HepG2 (cell line): ENCODE measurements at regions not wholly inside any gene's neighbourhood (a gene's known extent, or its start where the extent isn't known, plus 50 kb on each side); places are given as distances from the start of the nearest gene placed in this dataset.

ENCODE experiments used
- ATAC-seq: fragments of 200-7000 bp; cut with Tn5 transposase; 3 replicates; pipeline ENCODE4 v1.9.1; 2020; ENCODE audit warnings: mild to moderate bottlenecking, moderate library complexity
- BruUV-seq: library from RNA; stranded (reverse); fragments of 400-500 nt; replicated peaks from 2 replicates; lab custom pipeline; 2021; lab: Mats Ljungman, UMichigan
- CTCF ChIA-PET: fragments of 300-600 bp; formaldehyde crosslinking; extraction: SDS; loops from one replicate; lab custom pipeline; 2021; ENCODE audit warnings: low total read pairs, inconsistent platforms, low intra/inter-chr PET ratio; lab: Yijun Ruan, JAX
- POLR2A ChIA-PET: fragments of 350-600 bp; sonication (Branson Sonifier 250); formaldehyde crosslinking; loops from one replicate; lab custom pipeline; 2020; ENCODE audit warnings: antibody characterized with exemption, inconsistent platforms; lab: Yijun Ruan, JAX
- DNase-seq: peaks from one replicate; pipeline ENCODE4 v3.0.0-alpha.2; 2015; ENCODE audit warnings: low spot score
- FAIRE-seq: peaks from 3 replicates; lab custom pipeline; 2011; peaks lifted over from hg19 to GRCh38; lab: Jason Lieb, UNC
- H2AFZ ChIP-seq: one replicate; pipeline ENCODE4 v1.6.1; 2011; ENCODE audit warnings: low read length, inconsistent platforms
- H3K27ac ChIP-seq: fragments of 300-600 bp; 3 replicates; pipeline ENCODE4 v1.8.0; 2011; ENCODE audit warnings: mixed run types, mild to moderate bottlenecking, mixed read lengths, low read length, inconsistent platforms; ENCODE audit not compliant: insufficient read depth; ENCODE audit errors: extremely low read length
- H3K27me3 ChIP-seq, 2 experiments: fragments of 200-600 bp in 1 of 2; 2 replicates in 1 of 2; 3 replicates in 1 of 2; pipeline versions ENCODE4 v1.6.0 to v1.8.0; 2011; ENCODE audit warnings: low read length in 2 of 2, mild to moderate bottlenecking in 2 of 2, moderate library complexity in 2 of 2, inconsistent platforms in 1 of 2; ENCODE audit not compliant: insufficient read depth in 2 of 2, control insufficient read depth in 1 of 2
- H3K36me3 ChIP-seq, 2 experiments: fragments of 200-600 bp in 1 of 2; replicated peaks in 1 of 2; 2 replicates in 1 of 2; 3 replicates in 1 of 2; pipeline versions ENCODE4 v1.5.1 to v1.8.0; 2011; ENCODE audit warnings: low read length in 2 of 2, inconsistent platforms in 1 of 2; ENCODE audit not compliant: insufficient read depth in 2 of 2, control insufficient read depth in 1 of 2
- H3K4me1 ChIP-seq: 2 replicates; pipeline ENCODE4 v1.5.1; 2012; ENCODE audit warnings: low read length, inconsistent platforms; ENCODE audit not compliant: insufficient read depth
- H3K4me2 ChIP-seq: 2 replicates; pipeline ENCODE4 v1.6.0; 2011; ENCODE audit warnings: low read depth, low read length, inconsistent platforms
- H3K4me3 ChIP-seq, 3 experiments: fragments of 200-600 bp in 1 of 3; sonication (generic), shearing (Covaris generic) in 1 of 3; replicated peaks in 1 of 3; 2 replicates each; pipeline ENCODE4 v1.5.1; 2011 to 2016; ENCODE audit warnings: low read length in 3 of 3, inconsistent platforms in 2 of 3, low read depth in 2 of 3, mild to moderate bottlenecking in 2 of 3, control low read depth in 1 of 3, mixed read lengths in 1 of 3; ENCODE audit not compliant: insufficient read depth in 1 of 3
- H3K79me2 ChIP-seq: one replicate; pipeline ENCODE4 v1.6.1; 2011; ENCODE audit warnings: low read length, inconsistent platforms; ENCODE audit not compliant: insufficient read depth
- H3K9ac ChIP-seq: 2 replicates; pipeline ENCODE4 v1.6.0; 2011; ENCODE audit warnings: mild to moderate bottlenecking, low read depth, low read length, inconsistent platforms; ENCODE audit not compliant: insufficient read depth
- H3K9me3 ChIP-seq: 2 replicates; pipeline ENCODE4 v1.5.1; 2012; ENCODE audit warnings: mild to moderate bottlenecking, low read length
- H4K20me1 ChIP-seq: 2 replicates; pipeline ENCODE4 v1.6.0; 2011; ENCODE audit warnings: inconsistent platforms, mild to moderate bottlenecking, low read length, moderate library complexity; ENCODE audit not compliant: insufficient read depth
- KDM5B ChIP-seq: sonication (generic); formaldehyde crosslinking; IDR thresholded peaks from 2 replicates; pipeline ENCODE4 v1.4.0; 2020; ENCODE audit warnings: missing genetic modification reagents, mild to moderate bottlenecking, borderline replicate concordance
- MBNL3 ChIP-seq: fragments of 250-450 bp; sonication (Bioruptor Pico); conservative IDR thresholded peaks from 2 replicates; pipeline ENCODE4 v1.8.0; 2022; ENCODE audit warnings: mild to moderate bottlenecking, inconsistent platforms
- POLR2A ChIP-seq, 2 experiments: IDR thresholded peaks; 2 replicates each; pipeline ENCODE4 v1.6.1; 2011; ENCODE audit warnings: low read depth in 2 of 2, low read length in 2 of 2, mild to moderate bottlenecking in 1 of 2, moderate library complexity in 1 of 2; ENCODE audit not compliant: insufficient read depth in 1 of 2
- RARA ChIP-seq: IDR thresholded peaks from 2 replicates; pipeline ENCODE4 v1.6.1; 2016; ENCODE audit warnings: missing genetic modification reagents, missing compliant biosample characterization
- RORA ChIP-seq: sonication (generic); formaldehyde crosslinking; IDR thresholded peaks from 2 replicates; pipeline ENCODE4 v1.5.0; 2020; ENCODE audit warnings: mild to moderate bottlenecking, missing genetic modification reagents, moderate library complexity
- SPEN ChIP-seq: sonication (generic); formaldehyde crosslinking; IDR thresholded peaks from 2 replicates; pipeline ENCODE4 v1.5.1; 2020; ENCODE audit warnings: low read depth, mild to moderate bottlenecking, missing genetic modification reagents
- TAF15 ChIP-seq: fragments of 200-400 bp; formaldehyde crosslinking; IDR thresholded peaks from one replicate; pipeline ENCODE4 v1.6.1; 2018; ENCODE audit warnings: mild to moderate bottlenecking, low read depth, low read length; ENCODE audit not compliant: poor library complexity, severe bottlenecking
- TBX3 ChIP-seq: fragments of 450-650 bp; IDR thresholded peaks from 2 replicates; pipeline ENCODE4 v1.6.1; 2017; ENCODE audit warnings: antibody characterized with exemption, mild to moderate bottlenecking, inconsistent platforms, borderline replicate concordance
- TEF ChIP-seq: sonication (generic); formaldehyde crosslinking; IDR thresholded peaks from 2 replicates; pipeline ENCODE4 v1.5.0; 2020; ENCODE audit warnings: missing genetic modification reagents
- ZBTB10 ChIP-seq: sonication (generic); formaldehyde crosslinking; IDR thresholded peaks from 2 replicates; pipeline ENCODE4 v1.4.0; 2020; ENCODE audit warnings: missing genetic modification reagents, borderline replicate concordance
- ZBTB34 ChIP-seq: sonication (generic); formaldehyde crosslinking; IDR thresholded peaks from 2 replicates; pipeline ENCODE4 v1.8.0; 2022; ENCODE audit warnings: mild to moderate bottlenecking, missing genetic modification reagents
- ZNF260 ChIP-seq: sonication (generic); formaldehyde crosslinking; IDR thresholded peaks from 2 replicates; pipeline ENCODE4 v1.4.0; 2020; ENCODE audit warnings: missing genetic modification reagents, low read depth, mild to moderate bottlenecking, borderline replicate concordance
- ZNF329 ChIP-seq: sonication (generic); formaldehyde crosslinking; IDR thresholded peaks from 2 replicates; pipeline ENCODE4 v1.9.0; 2021; ENCODE audit warnings: low read depth, mild to moderate bottlenecking, missing genetic modification reagents
- ZNF335 ChIP-seq: sonication (generic); formaldehyde crosslinking; IDR thresholded peaks from 2 replicates; pipeline ENCODE4 v1.4.0; 2020; ENCODE audit warnings: missing genetic modification reagents
- ZSCAN25 ChIP-seq: sonication (generic); formaldehyde crosslinking; IDR thresholded peaks from 2 replicates; pipeline ENCODE4 v1.8.0; 2022; ENCODE audit warnings: mild to moderate bottlenecking, missing genetic modification reagents
- WGBS: methylation state at CpG from one replicate; pipeline ENCODE4 v1.1.6; 2017; ENCODE audit warnings: low lambda C conversion rate; 5-methylcytosine and 5-hydroxymethylcytosine counted together
- in situ Hi-C: cut with HindIII; loops from 2 replicates; pipeline ENCODE4 v1.10.0; 2017; ENCODE audit warnings: low pct_unique_long_range_greater_than_20kb; ENCODE audit not compliant: extremely low pct_ligation_motif_present
- intact Hi-C: fragments of 100-400 bp; cut with micrococcal nuclease; formaldehyde crosslinking; loops from one replicate; pipeline ENCODE4 v1.10.0; 2022; ENCODE audit not compliant: unreplicated experiment

GRCh38 chr4:124132161-124132560, 580.4 kb downstream of the ANKRD50 start:
- no peak overlapping the region for H3K4me3 ChIP-seq
- no peak overlapping the region for H2AFZ ChIP-seq
- H3K27ac ChIP-seq: no peak overlapping the region
- H3K36me3 ChIP-seq: no peaks in the 10 kb centered on the region
- BruUV-seq: no TSS peak
- H3K79me2 ChIP-seq: no peaks in the 10 kb centered on the region
- H3K9ac ChIP-seq: no peak overlapping the region
- no peaks in the 10 kb centered on the region for H3K4me1 ChIP-seq
- in situ Hi-C loops (no loop called here), intact Hi-C loops (no loop called here)
- ATAC-seq (no peak), DNase-seq (no peak), FAIRE-seq (no peak)
- no peaks in the 10 kb centered on the region for H4K20me1 ChIP-seq
- WGBS: 24% methylated on average over 2 of the region's 2 CpGs
- peaks cover 15% of the 10 kb centered on the region for H3K9me3 ChIP-seq
- ChIA-PET CTCF (no interaction called here), POLR2A (no interaction called here)
- no peak overlapping the region for H3K4me2 ChIP-seq
- TF ChIP-seq ZNF335 (CRISPR knock-in tag) (no peak), KDM5B (CRISPR knock-in tag) (no peak), ZBTB34 (CRISPR knock-in tag) (no peak), TBX3 (no peak), MBNL3 (no peak), ZNF260 (CRISPR knock-in tag) (no peak), POLR2A (IDR thresholded peaks at IDR 0.05; ENCODE audit: insufficient read depth in 1 of 2, low read depth in 2 of 2, low read length in 2 of 2) (no peak), ZNF329 (no peak), RARA (no peak), ZBTB10 (CRISPR knock-in tag) (no peak), TAF15 (no peak), RORA (no peak), ZSCAN25 (CRISPR knock-in tag) (no peak), TEF (CRISPR knock-in tag) (no peak), SPEN (no peak)
- TF ChIP-seq, all 625 proteins: peak for 0
- H3K27me3 ChIP-seq: no peaks in the 10 kb centered on the region
